Stimulated activated CD4-positive, alpha-beta T cell treated with anti-CD3 and anti-CD28 coated beads, TNF-alpha, amount 100 ng/mL, for 4 hours (primary cell): ENCODE measurements at regions not wholly inside any gene's neighbourhood (a gene's known extent, or its start where the extent isn't known, plus 50 kb on each side); places are given as distances from the start of the nearest gene placed in this dataset.

Experiments
- DNase-seq, 3 experiments: peaks; one replicate each; pipeline ENCODE4 v3.0.0-alpha.2; 2020; ENCODE audit warnings: low read depth in 3 of 3

GRCh38 chr4:89599026-89599425 is 237.9 kb downstream of the SNCA start:
- no peak for DNase-seq

- DNase-seq: no peak
Measured at GRCh38 chr4:89598602-89599001, 238.4 kb downstream of the SNCA start.

GRCh38 chr4:89595125-89595789 is 241.7 kb downstream of the SNCA start:
- DNase-seq: no peak

GRCh38 chr4:89590128-89590527 is 246.8 kb downstream of the SNCA start:
- no peak for DNase-seq

- no peak for DNase-seq
Measured at GRCh38 chr4:89588421-89588820, 248.5 kb downstream of the SNCA start.

GRCh38 chr4:89587364-89587763 is 249.6 kb downstream of the SNCA start:
- DNase-seq: no peak

GRCh38 chr4:89586864-89587263 is 250.1 kb downstream of the SNCA start:
- no peak for DNase-seq

- no peak for DNase-seq
Measured at GRCh38 chr4:89586318-89586717, 250.6 kb downstream of the SNCA start.

GRCh38 chr4:89582756-89583505 is 254.0 kb downstream of the SNCA start:
- DNase-seq: no peak

GRCh38 chr4:89579771-89580170 is 257.2 kb downstream of the SNCA start:
- DNase-seq: no peak

GRCh38 chr4:89576246-89576645 is 260.7 kb downstream of the SNCA start:
- no peak for DNase-seq

GRCh38 chr4:89575840-89576239 is 261.1 kb downstream of the SNCA start:
- DNase-seq: no peak

- no peak for DNase-seq
Measured at GRCh38 chr4:89574176-89574575, 262.8 kb downstream of the SNCA start.

GRCh38 chr4:89573656-89574055 is 263.3 kb downstream of the SNCA start:
- DNase-seq: no peak

GRCh38 chr4:89572224-89572858 is 264.6 kb downstream of the SNCA start:
- DNase-seq: no peak

- no peak for DNase-seq
Measured at GRCh38 chr4:89570931-89571330, 263.3 kb upstream of the GPRIN3 start.

GRCh38 chr4:89567936-89568335 is 260.3 kb upstream of the GPRIN3 start:
- DNase-seq: no peak

GRCh38 chr4:89563431-89563830 is 255.8 kb upstream of the GPRIN3 start:
- DNase-seq: no peak

GRCh38 chr4:89562746-89563145 is 255.1 kb upstream of the GPRIN3 start:
- DNase-seq: no peak

GRCh38 chr4:89561048-89561447 is 253.4 kb upstream of the GPRIN3 start:
- no peak for DNase-seq

GRCh38 chr4:89558147-89558546 is 250.5 kb upstream of the GPRIN3 start:
- DNase-seq: no peak

GRCh38 chr4:89556601-89557305 is 249.2 kb upstream of the GPRIN3 start:
- no peak for DNase-seq
